ENCODE measurements at regions not wholly inside any gene's neighbourhood (a gene's known extent, or its start where the extent isn't known, plus 50 kb on each side); places are given as distances from the start of the nearest gene placed in this dataset.

- TF ChIP-seq POLR2A (IDR thresholded peaks at IDR 0.05) (no peak), CTCF (IDR thresholded peaks at IDR 0.05) (no peak)
These were observed 93.0 kb upstream of the ATL2 start for GRCh38 chr2:38470115-38470514.

Data from lower leg skin (tissue), 3 donors.